NT2/D1 (cell line): ENCODE measurements at regions not wholly inside any gene's neighbourhood (a gene's known extent, or its start where the extent isn't known, plus 50 kb on each side); places are given as distances from the start of the nearest gene placed in this dataset.

Experiments
- DNase-seq: peaks from one replicate; pipeline ENCODE4 v3.0.0-alpha.2; 2011; ENCODE audit warnings: low read depth, low spot score
- H3K27me3 ChIP-seq: 2 replicates; pipeline ENCODE4 v1.6.0; 2011; ENCODE audit warnings: mild to moderate bottlenecking; ENCODE audit not compliant: insufficient read length, insufficient read depth
- H3K36me3 ChIP-seq: 2 replicates; pipeline ENCODE4 v1.6.1; 2011; ENCODE audit warnings: mild to moderate bottlenecking, low read length, mixed read lengths; ENCODE audit not compliant: insufficient read depth, insufficient read length
- H3K4me1 ChIP-seq: 2 replicates; pipeline ENCODE4 v1.5.1; 2011; ENCODE audit not compliant: insufficient read depth, insufficient read length
- H3K4me3 ChIP-seq: 2 replicates; pipeline ENCODE4 v1.5.1; 2011; ENCODE audit warnings: low read depth; ENCODE audit not compliant: insufficient read length
- H3K9ac ChIP-seq: 2 replicates; pipeline ENCODE4 v1.6.0; 2011; ENCODE audit warnings: low read depth; ENCODE audit not compliant: insufficient read length
- H3K9me3 ChIP-seq: 2 replicates; pipeline ENCODE4 v1.5.1; 2011; ENCODE audit warnings: mild to moderate bottlenecking, low read length; ENCODE audit not compliant: insufficient read depth
- SUZ12 ChIP-seq: IDR thresholded peaks from 2 replicates; pipeline ENCODE4 v1.6.1; 2011; ENCODE audit not compliant: insufficient read length, insufficient read depth; ENCODE audit errors: extremely low read depth
- YY1 ChIP-seq: IDR thresholded peaks from 2 replicates; pipeline ENCODE4 v1.6.1; 2011; ENCODE audit not compliant: insufficient read length, insufficient read depth
- ZNF274 ChIP-seq: IDR thresholded peaks from 2 replicates; pipeline ENCODE4 v1.6.1; 2011; ENCODE audit warnings: mild to moderate bottlenecking, low read depth, low read length

GRCh38 chr14:53701108-53701875, 255.3 kb downstream of the BMP4 start:
- no peaks in the 10 kb centered on the region for H3K36me3 ChIP-seq
- H3K4me3 ChIP-seq = no peak overlapping the region
- H3K27me3 ChIP-seq = no peaks in the 10 kb centered on the region
- H3K4me1 ChIP-seq = no peaks in the 10 kb centered on the region
- no peak overlapping the region for H3K9ac ChIP-seq
- no peaks in the 10 kb centered on the region for H3K9me3 ChIP-seq
- TF ChIP-seq YY1 (no peak), ZNF274 (no peak), SUZ12 (no peak)
- DNase-seq = no peak

GRCh38 chr14:53696217-53696965, 260.2 kb downstream of the BMP4 start:
- H3K27me3 ChIP-seq = no peaks in the 10 kb centered on the region
- H3K9ac ChIP-seq = no peak overlapping the region
- no peak for DNase-seq
- H3K4me1 ChIP-seq = no peaks in the 10 kb centered on the region
- H3K36me3 ChIP-seq = no peaks in the 10 kb centered on the region
- TF ChIP-seq ZNF274 = no peak
- TF ChIP-seq SUZ12 = no peak
- no peak for TF ChIP-seq YY1
- H3K4me3 ChIP-seq = no peak overlapping the region
- H3K9me3 ChIP-seq = no peaks in the 10 kb centered on the region

GRCh38 chr14:53695692-53696214, 260.9 kb downstream of the BMP4 start:
- Histone ChIP-seq H3K36me3 (no peaks in the 10 kb centered on the region), H3K9ac (no peak overlapping the region), H3K4me1 (no peaks in the 10 kb centered on the region), H3K4me3 (no peak overlapping the region), H3K9me3 (no peaks in the 10 kb centered on the region), H3K27me3 (no peaks in the 10 kb centered on the region)
- DNase-seq = no peak
- no peak for TF ChIP-seq ZNF274

GRCh38 chr14:53692885-53693284, 263.7 kb downstream of the BMP4 start:
- TF ChIP-seq YY1 (no peak), SUZ12 (no peak), ZNF274 (no peak)
- Histone ChIP-seq H3K4me1 (no peaks in the 10 kb centered on the region), H3K36me3 (no peaks in the 10 kb centered on the region), H3K27me3 (no peaks in the 10 kb centered on the region), H3K9me3 (no peaks in the 10 kb centered on the region), H3K9ac (no peak overlapping the region), H3K4me3 (no peak overlapping the region)
- DNase-seq = no peak

- Histone ChIP-seq H3K9ac (no peak overlapping the region), H3K4me1 (no peaks in the 10 kb centered on the region), H3K27me3 (no peaks in the 10 kb centered on the region), H3K9me3 (no peaks in the 10 kb centered on the region), H3K4me3 (no peak overlapping the region), H3K36me3 (no peaks in the 10 kb centered on the region)
- no peak for DNase-seq
- TF ChIP-seq YY1 (no peak), SUZ12 (no peak), ZNF274 (no peak)
Measured at GRCh38 chr14:53692451-53692850, 264.2 kb downstream of the BMP4 start.

GRCh38 chr14:53683229-53683628, 273.4 kb downstream of the BMP4 start:
- Histone ChIP-seq H3K4me1 (no peaks in the 10 kb centered on the region), H3K4me3 (no peak overlapping the region), H3K36me3 (no peaks in the 10 kb centered on the region), H3K9me3 (no peaks in the 10 kb centered on the region), H3K9ac (no peak overlapping the region), H3K27me3 (no peaks in the 10 kb centered on the region)
- DNase-seq = no peak
- TF ChIP-seq SUZ12 = no peak
- no peak for TF ChIP-seq ZNF274
- no peak for TF ChIP-seq YY1

- TF ChIP-seq ZNF274 (no peak), SUZ12 (no peak), YY1 (no peak)
- Histone ChIP-seq H3K9me3 (peaks cover 7% of the 10 kb centered on the region; the same call in 1 of the 2 replicates), H3K4me3 (no peak overlapping the region), H3K36me3 (no peaks in the 10 kb centered on the region), H3K9ac (no peak overlapping the region), H3K27me3 (no peaks in the 10 kb centered on the region), H3K4me1 (no peaks in the 10 kb centered on the region)
- no peak for DNase-seq
Measured at GRCh38 chr14:53672526-53672925, 284.1 kb downstream of the BMP4 start.
